ENCODE measurements at regions not wholly inside any gene's neighbourhood (a gene's known extent, or its start where the extent isn't known, plus 50 kb on each side); places are given as distances from the start of the nearest gene placed in this dataset.

- ATAC-seq: no peak
These were observed 201.2 kb upstream of the ZMIZ1 start for GRCh38 chr10:78867555-78867939.

GRCh38 chr10:78868048-78868447, 200.7 kb upstream of the ZMIZ1 start:
- ATAC-seq: no peak

- ATAC-seq: no peak
These were observed 200.3 kb upstream of the ZMIZ1 start for GRCh38 chr10:78868456-78868855.

- no peak for ATAC-seq
These were observed 199.9 kb upstream of the ZMIZ1 start for GRCh38 chr10:78868861-78869260.

GRCh38 chr10:78869508-78870454, 199.0 kb upstream of the ZMIZ1 start:
- no peak for ATAC-seq

GRCh38 chr10:78870458-78870857, 198.3 kb upstream of the ZMIZ1 start:
- ATAC-seq: no peak

GRCh38 chr10:78871796-78872195, 197.0 kb upstream of the ZMIZ1 start:
- ATAC-seq: no peak

GRCh38 chr10:78873413-78873812, 195.4 kb upstream of the ZMIZ1 start:
- ATAC-seq: no peak

- no peak for ATAC-seq
These were observed 193.4 kb upstream of the ZMIZ1 start for GRCh38 chr10:78875331-78875877.

- ATAC-seq: no peak
These were observed 192.8 kb upstream of the ZMIZ1 start for GRCh38 chr10:78875932-78876331.

GRCh38 chr10:78876449-78876848, 192.3 kb upstream of the ZMIZ1 start:
- ATAC-seq: no peak

GRCh38 chr10:78879621-78880020, 189.1 kb upstream of the ZMIZ1 start:
- no peak for ATAC-seq

- ATAC-seq: no peak
These were observed 182.6 kb upstream of the ZMIZ1 start for GRCh38 chr10:78886129-78886528.

- no peak for ATAC-seq
These were observed 179.2 kb upstream of the ZMIZ1 start for GRCh38 chr10:78889536-78890063.

- peak; percentile 48 for ATAC-seq
These were observed 178.3 kb upstream of the ZMIZ1 start for GRCh38 chr10:78890506-78890905.

GRCh38 chr10:78891741-78892140, 177.0 kb upstream of the ZMIZ1 start:
- ATAC-seq: no peak

GRCh38 chr10:78892338-78893176, 176.2 kb upstream of the ZMIZ1 start:
- peak; percentile 29 for ATAC-seq

GRCh38 chr10:78893217-78893616, 175.5 kb upstream of the ZMIZ1 start:
- ATAC-seq: no peak

GRCh38 chr10:78894089-78894840, 174.5 kb upstream of the ZMIZ1 start:
- no peak for ATAC-seq

- ATAC-seq: no peak
These were observed 173.9 kb upstream of the ZMIZ1 start for GRCh38 chr10:78894841-78895195.

- ATAC-seq: no peak
These were observed 173.3 kb upstream of the ZMIZ1 start for GRCh38 chr10:78895469-78895868.

- ATAC-seq: no peak
These were observed 172.4 kb upstream of the ZMIZ1 start for GRCh38 chr10:78896159-78896928.
